Transverse colon (tissue), 4 donors: ENCODE measurements at regions not wholly inside any gene's neighbourhood (a gene's known extent, or its start where the extent isn't known, plus 50 kb on each side); places are given as distances from the start of the nearest gene placed in this dataset.

Source experiments
- EP300 ChIP-seq: sonication (generic); formaldehyde crosslinking; IDR thresholded peaks from one replicate; pipeline ENCODE4 v1.6.1; 2017; ENCODE audit warnings: antibody characterized with exemption, low read depth
- POLR2A ChIP-seq: fragments of 450-650 bp; IDR thresholded peaks from one replicate; pipeline ENCODE4 v1.6.1; 2016; ENCODE audit warnings: antibody characterized with exemption, mild to moderate bottlenecking, moderate library complexity
- POLR2AphosphoS5 ChIP-seq, 3 donors: sonication (generic); formaldehyde crosslinking; IDR thresholded peaks; one replicate each; pipeline ENCODE4 v1.6.1; 2016; ENCODE audit warnings: antibody characterized with exemption in 3 of 3
- TF ChIP-seq, protein P1 (sequence below), 5 experiments: fragments of 200-600 bp in 3 of 5; fragments of 450-650 bp in 2 of 5; sonication (generic) in 3 of 5; IDR thresholded peaks; 1 replicate in 2 of 5; 2 replicates in 3 of 5; pipeline ENCODE4 v1.5.1; 2016 to 2017; ENCODE audit warnings: antibody characterized with exemption in 5 of 5, inconsistent platforms in 3 of 5, mild to moderate bottlenecking in 2 of 5, moderate library complexity in 1 of 5

DNA sequence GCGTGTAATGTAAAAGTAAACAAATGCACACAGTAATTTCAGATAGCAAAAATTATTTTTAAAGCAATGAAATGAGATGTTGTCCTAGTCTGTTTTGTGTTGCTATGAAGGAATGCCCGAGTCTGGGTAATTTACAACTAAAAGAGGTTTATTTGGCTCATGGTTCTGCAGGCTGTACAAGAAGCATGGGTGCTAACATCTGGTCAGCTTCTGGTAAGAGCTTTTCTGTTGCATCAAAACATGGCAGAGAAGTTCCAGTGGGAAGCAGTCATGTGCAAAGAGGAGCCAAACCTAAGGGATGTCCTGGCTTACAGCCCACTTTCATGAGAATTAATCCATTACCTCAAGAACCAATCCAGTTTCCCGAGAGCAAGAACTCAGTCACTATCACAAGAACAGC is 62.9 kb upstream of the MNX1 start:
- TF ChIP-seq, protein P1, sequence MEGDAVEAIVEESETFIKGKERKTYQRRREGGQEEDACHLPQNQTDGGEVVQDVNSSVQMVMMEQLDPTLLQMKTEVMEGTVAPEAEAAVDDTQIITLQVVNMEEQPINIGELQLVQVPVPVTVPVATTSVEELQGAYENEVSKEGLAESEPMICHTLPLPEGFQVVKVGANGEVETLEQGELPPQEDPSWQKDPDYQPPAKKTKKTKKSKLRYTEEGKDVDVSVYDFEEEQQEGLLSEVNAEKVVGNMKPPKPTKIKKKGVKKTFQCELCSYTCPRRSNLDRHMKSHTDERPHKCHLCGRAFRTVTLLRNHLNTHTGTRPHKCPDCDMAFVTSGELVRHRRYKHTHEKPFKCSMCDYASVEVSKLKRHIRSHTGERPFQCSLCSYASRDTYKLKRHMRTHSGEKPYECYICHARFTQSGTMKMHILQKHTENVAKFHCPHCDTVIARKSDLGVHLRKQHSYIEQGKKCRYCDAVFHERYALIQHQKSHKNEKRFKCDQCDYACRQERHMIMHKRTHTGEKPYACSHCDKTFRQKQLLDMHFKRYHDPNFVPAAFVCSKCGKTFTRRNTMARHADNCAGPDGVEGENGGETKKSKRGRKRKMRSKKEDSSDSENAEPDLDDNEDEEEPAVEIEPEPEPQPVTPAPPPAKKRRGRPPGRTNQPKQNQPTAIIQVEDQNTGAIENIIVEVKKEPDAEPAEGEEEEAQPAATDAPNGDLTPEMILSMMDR (IDR thresholded peaks at IDR 0.05) = no peak
- no peak for TF ChIP-seq POLR2AphosphoS5 (IDR thresholded peaks at IDR 0.05)
- no peak for TF ChIP-seq EP300
- no peak for TF ChIP-seq POLR2A
